Keratinocyte (primary cell): ENCODE measurements at regions not wholly inside any gene's neighbourhood (a gene's known extent, or its start where the extent isn't known, plus 50 kb on each side); places are given as distances from the start of the nearest gene placed in this dataset.

Experiments
- CTCF ChIP-seq, 3 experiments: IDR thresholded peaks in 1 of 3; conservative IDR thresholded peaks in 1 of 3; optimal IDR thresholded peaks in 1 of 3; 2 replicates in 2 of 3; 3 replicates in 1 of 3; pipeline versions ENCODE3 to v1.5.1; 2011; ENCODE audit warnings: low read length in 3 of 3, mild to moderate bottlenecking in 3 of 3, moderate library complexity in 2 of 3, control low read depth in 1 of 3, inconsistent platforms in 1 of 3; ENCODE audit not compliant: insufficient read depth in 2 of 3; ENCODE audit errors: extremely low read depth in 1 of 3
- EZH2 ChIP-seq: IDR thresholded peaks from one replicate; pipeline ENCODE4 v1.6.1; 2012; ENCODE audit warnings: inconsistent platforms, mild to moderate bottlenecking, low read length, moderate library complexity

- TF ChIP-seq CTCF (optimal IDR thresholded peaks at IDR 0.05 in 1 of 3, IDR thresholded peaks at IDR 0.05 in 1 of 3, conservative IDR thresholded peaks at IDR 0.05 in 1 of 3; ENCODE audit: extremely low read depth in 1 of 3, insufficient read depth in 2 of 3, low read length in 3 of 3): no peak
- no peak for TF ChIP-seq EZH2
Measured at GRCh38 chr14:98912655-98913054, 359.3 kb downstream of the BCL11B start.
